HG02678 (cell line): ENCODE measurements at regions not wholly inside any gene's neighbourhood (a gene's known extent, or its start where the extent isn't known, plus 50 kb on each side); places are given as distances from the start of the nearest gene placed in this dataset.

ENCODE experiments used
- ATAC-seq: cut with Tn5 transposase; IDR thresholded peaks from one replicate; pipeline ENCODE4 v1.9.1; 2021; ENCODE audit warnings: mild to moderate bottlenecking, moderate library complexity; ENCODE audit not compliant: unreplicated experiment

GRCh38 chr14:58923751-58924405 is 264.6 kb upstream of the DAAM1 start:
- ATAC-seq: no peak

- no peak for ATAC-seq
These were observed 246.8 kb upstream of the DAAM1 start for GRCh38 chr14:58941629-58942028.

DNA sequence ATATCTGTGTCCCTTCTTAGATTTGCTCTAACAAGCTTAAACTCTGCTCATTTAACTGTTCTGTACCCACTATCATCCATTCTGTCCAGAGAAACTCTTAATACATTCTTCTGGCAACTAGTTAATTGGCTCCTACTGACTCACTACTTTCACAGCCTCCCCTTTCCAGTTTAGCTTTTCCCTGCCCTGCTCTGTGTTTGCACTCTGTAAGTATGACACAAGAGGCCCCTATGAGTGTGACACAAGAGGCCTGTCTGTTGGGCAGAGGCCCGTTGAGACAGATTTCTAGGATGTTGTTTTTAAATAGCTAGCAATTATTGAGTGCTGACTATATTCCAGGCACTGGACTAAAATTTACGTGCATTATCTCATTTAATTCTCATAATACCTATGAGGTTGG is 246.0 kb upstream of the DAAM1 start:
- no peak for ATAC-seq

- ATAC-seq: no peak
These were observed 244.0 kb upstream of the DAAM1 start for GRCh38 chr14:58944343-58944967.

DNA sequence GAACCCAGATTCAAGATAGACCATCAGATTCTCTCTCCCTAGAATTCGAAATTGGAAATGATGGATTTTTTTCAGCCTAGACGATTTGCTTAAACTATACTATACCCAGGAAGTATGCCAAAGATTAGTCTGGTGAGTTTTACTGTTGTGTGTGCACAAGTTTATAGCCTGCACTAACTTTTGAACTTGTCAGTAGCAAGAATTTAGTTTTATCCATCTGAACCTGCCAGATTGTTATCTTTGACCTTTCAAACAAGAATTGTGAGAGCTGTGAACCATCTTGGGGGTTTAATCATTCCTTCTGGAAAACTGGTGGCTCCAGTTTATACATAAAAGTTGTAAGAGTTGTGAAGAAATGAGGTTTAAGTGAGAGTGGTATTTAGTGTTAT is 243.5 kb upstream of the DAAM1 start:
- ATAC-seq: no peak

GRCh38 chr14:58946431-58946830 is 242.0 kb upstream of the DAAM1 start:
- ATAC-seq: no peak

- no peak for ATAC-seq
These were observed 241.3 kb upstream of the DAAM1 start for GRCh38 chr14:58947156-58947555.

DNA sequence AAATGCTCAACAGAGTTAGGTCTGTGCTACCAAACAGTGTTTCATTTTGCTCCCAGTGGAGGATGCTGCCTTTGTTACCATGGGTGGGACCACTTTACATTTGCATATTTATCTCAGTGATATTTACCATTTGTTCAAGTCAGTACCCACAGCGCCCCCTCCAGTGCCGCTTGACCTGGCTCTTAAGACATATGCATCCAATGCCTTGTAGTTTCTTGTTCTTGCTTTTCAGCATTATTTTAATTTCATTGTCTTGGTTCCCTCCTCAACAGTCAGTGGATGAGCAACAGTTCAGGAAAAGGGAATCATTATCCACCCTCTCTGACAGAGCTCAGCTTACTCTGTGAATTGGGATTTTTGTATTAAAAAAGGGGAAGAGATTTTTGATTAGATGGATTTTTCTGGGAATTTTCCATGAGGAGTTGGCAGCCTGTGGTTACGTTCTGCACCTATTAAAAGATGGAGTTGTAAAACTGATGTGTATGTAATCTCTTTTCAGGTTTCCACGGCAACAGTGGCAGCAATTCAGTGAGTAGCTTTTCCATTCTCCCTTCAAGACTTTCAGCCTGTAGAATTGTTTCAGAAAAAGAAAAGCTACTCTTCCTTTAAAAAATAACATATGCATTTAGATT is 240.5 kb upstream of the DAAM1 start:
- ATAC-seq: no peak

- ATAC-seq: no peak
These were observed 237.9 kb upstream of the DAAM1 start for GRCh38 chr14:58950555-58950954.

- ATAC-seq: no peak
These were observed 237.3 kb upstream of the DAAM1 start for GRCh38 chr14:58951143-58951542.

GRCh38 chr14:58954052-58954451 is 234.4 kb upstream of the DAAM1 start:
- peak; percentile 52 for ATAC-seq

- peak; percentile 41 for ATAC-seq
These were observed 233.3 kb upstream of the DAAM1 start for GRCh38 chr14:58954901-58955861.

DNA sequence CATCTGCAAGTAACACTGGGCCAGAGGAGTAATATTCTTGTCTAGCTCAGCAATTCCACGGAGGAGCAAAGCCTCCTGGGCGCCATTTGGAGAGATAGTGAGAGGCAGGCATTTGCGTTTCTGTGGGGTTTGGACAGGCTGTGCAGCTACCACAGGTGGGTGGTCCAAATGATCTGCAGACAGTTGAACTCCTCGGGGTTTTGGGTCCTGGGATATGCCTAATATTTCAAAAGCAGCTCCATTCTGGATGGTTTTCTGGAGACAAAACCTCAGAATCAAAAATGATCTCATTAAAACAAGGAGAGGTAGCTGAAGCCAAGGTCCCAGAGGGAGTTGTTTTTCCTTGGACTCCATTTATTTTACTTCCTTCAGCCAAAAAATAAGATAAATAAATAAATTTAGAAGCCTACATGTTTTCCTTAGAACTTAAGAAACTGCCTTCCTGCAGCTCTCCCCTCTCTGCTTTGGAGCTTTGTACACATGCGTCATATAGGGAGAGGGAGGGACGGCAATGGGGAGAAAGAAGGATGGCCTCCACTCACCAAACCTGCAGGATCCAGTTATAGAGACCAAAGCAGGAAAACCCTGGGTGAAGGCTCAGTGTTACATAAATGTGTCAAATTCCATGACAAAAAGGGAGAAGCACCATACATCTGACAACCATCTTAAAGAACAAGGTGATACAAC is 227.3 kb upstream of the DAAM1 start:
- ATAC-seq: no peak

DNA sequence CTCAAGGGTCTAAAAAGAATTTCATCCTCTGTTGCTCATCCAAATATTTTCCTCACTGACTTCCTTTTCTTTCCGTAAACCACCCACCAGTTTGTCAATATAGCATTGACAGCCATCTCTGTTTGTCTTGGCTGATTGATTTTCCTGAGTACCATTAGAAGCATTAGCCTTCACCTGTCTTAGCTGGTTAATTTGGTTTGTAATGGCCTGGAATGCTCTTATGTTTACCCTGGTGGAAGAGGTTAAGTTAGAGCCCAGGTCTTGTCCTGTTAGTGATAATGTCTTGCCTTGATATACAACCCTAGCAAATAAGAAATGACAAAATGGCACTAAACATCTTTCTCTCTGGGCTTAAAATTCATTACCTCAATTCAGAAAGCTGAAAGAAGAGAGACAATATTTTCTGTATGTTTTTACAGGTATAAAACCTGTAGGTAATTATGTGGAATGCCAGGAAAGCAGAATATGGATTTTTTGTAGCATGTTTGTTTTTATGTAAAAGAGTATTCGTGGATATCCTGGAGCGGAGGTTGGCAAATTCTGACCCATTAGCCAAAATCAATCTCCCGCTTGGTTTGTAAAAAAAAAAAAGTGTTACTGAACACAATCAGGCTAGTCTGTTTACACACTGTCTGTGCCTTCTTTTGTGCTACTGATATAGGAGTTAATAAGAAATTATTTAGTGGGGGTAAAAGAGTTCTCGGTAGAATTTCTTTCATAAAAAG is 224.4 kb upstream of the DAAM1 start:
- no peak for ATAC-seq

GRCh38 chr14:58964598-58964928 is 223.9 kb upstream of the DAAM1 start:
- ATAC-seq: no peak

DNA sequence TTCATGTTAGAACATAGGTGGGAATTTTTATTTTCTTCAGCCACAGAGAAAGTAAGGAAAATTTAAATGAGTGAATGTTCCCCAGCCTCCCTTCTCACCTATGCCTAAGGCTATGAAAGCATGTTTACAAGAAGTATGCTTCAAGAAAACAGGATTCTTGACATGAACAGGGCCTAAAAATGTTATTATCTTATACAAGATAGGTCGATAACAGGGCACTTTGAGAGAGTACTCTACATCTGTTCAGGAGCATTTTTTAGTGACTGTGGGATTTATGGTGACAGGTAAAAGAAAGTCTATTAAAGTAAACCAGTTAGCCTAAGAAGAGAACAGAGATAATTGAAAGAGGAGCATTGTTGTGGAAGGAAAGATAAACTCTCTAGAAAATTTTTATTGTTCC is 222.9 kb upstream of the DAAM1 start:
- no peak for ATAC-seq

DNA sequence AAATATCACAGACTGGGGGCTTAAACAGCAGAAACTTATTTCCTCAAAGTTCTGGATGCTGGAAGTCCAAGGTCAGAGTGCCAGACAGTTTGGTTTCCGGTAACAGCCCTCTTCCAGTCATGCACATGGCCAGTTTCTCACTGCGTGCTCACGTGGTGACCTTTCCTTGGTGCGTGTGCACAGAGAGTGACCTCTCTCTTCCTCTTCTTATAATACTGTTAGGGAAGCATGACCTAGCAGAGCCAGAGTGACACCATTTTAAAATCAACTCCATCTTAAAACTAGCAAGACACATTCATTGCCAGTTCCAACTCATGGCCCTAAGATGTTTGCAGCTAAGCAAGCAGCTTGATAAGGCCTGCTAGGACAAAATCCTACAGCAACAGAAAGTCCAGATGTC is 221.5 kb upstream of the DAAM1 start:
- no peak for ATAC-seq

- no peak for ATAC-seq
These were observed 218.3 kb upstream of the DAAM1 start for GRCh38 chr14:58969951-58970751.

DNA sequence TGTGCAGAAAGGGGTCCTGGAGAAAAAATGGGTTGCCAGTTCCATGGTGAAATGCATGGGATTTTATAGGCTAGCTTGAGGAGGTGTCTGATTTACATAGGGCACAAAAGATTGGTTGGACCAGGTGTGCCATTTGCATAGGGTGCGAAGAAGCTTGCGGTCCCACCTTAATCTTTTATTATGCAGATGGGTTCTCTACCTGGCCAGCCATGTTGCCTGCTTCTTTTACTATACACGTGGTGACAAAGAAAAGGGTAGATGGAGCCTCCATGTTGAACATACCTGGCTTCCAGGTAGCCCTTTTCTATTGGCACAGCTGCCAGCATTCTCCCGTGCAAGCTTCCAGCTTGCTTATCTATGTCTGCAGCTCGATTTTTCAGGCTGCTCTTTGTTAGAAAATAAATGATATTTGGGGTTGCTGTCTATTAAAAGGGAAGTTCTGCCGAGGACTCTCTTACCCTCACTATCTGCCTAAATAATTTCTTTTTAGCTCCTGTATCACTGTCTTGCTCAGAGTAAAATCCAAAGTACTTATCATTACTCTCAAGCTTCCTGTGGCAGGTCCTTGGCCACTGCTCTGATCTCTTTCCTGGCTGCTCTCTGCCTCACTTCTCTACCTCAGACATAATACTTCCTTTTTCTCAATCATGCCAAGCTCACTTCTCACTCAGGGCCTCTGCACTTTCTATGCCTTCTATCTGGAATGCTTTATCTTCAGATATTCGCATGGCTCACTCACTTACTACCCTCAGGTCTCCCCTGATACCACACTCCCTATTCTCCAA is 216.0 kb upstream of the DAAM1 start:
- ATAC-seq: no peak
